Sigmoid colon (tissue), 6 donors: ENCODE measurements at regions not wholly inside any gene's neighbourhood (a gene's known extent, or its start where the extent isn't known, plus 50 kb on each side); places are given as distances from the start of the nearest gene placed in this dataset.

ENCODE experiments used
- DNase-seq: peaks from one replicate; pipeline ENCODE4 v3.0.0-alpha.2; 2019
- H3K27ac ChIP-seq, 4 donors: fragments of 200-600 bp; sonication (generic); one replicate each; pipeline ENCODE4 v1.5.1; 2016 to 2019; ENCODE audit warnings: mild to moderate bottlenecking in 1 of 4
- H3K27me3 ChIP-seq, 3 donors: fragments of 200-600 bp; sonication (generic); one replicate each; pipeline ENCODE4 v1.5.1; 2019; ENCODE audit warnings: mild to moderate bottlenecking in 1 of 3
- H3K36me3 ChIP-seq, 4 donors: fragments of 200-600 bp; sonication (generic); one replicate each; pipeline ENCODE4 v1.5.1; 2016 to 2019
- H3K4me1 ChIP-seq, 4 donors: fragments of 200-600 bp; sonication (generic); one replicate each; pipeline ENCODE4 v1.5.1; 2017 to 2019
- H3K4me3 ChIP-seq, 4 donors: fragments of 200-600 bp; sonication (generic); one replicate each; pipeline ENCODE4 v1.5.1; 2017 to 2019; ENCODE audit warnings: mild to moderate bottlenecking in 2 of 4, moderate library complexity in 1 of 4
- H3K9me3 ChIP-seq, 4 donors: fragments of 200-600 bp in 3 of 4; sonication (generic) in 3 of 4; one replicate each; pipeline versions ENCODE4 v1.5.1 to v1.6.1; 2013 to 2019
- CTCF ChIP-seq, 4 experiments: fragments of 450-650 bp in 3 of 4; fragments of 200-600 bp in 1 of 4; IDR thresholded peaks; one replicate each; pipeline ENCODE4 v1.5.1; 2016 to 2019; ENCODE audit warnings: antibody characterized with exemption in 4 of 4, mild to moderate bottlenecking in 3 of 4, moderate library complexity in 2 of 4
- EP300 ChIP-seq, 4 donors: sonication (generic); formaldehyde crosslinking; IDR thresholded peaks; one replicate each; pipeline ENCODE4 v1.6.1; 2017; ENCODE audit warnings: antibody characterized with exemption in 4 of 4
- POLR2A ChIP-seq, 2 donors: fragments of 450-650 bp; IDR thresholded peaks; one replicate each; pipeline ENCODE4 v1.6.1; 2016; ENCODE audit warnings: antibody characterized with exemption in 2 of 2, mild to moderate bottlenecking in 2 of 2, moderate library complexity in 2 of 2
- POLR2AphosphoS5 ChIP-seq, 4 donors: sonication (generic); formaldehyde crosslinking; IDR thresholded peaks; one replicate each; pipeline ENCODE4 v1.6.1; 2017; ENCODE audit warnings: antibody characterized with exemption in 4 of 4
- WGBS, 2 donors: extraction: QIAGEN DNeasy Blood & Tissue Kit; methylation state at CpG; one replicate each; pipeline ENCODE4 v1.1.7; 2013; 5-methylcytosine and 5-hydroxymethylcytosine counted together
- intact Hi-C: fragments of 100-400 bp; cut with DNase I; formaldehyde crosslinking; loops from one replicate; pipeline ENCODE4 v1.15.1; 2023
- donor health status: healthy with polysubstance abuse.
- donor health status: healthy.

GRCh38 chr2:126752876-126753275 lies 96.9 kb downstream of the GYPC start:
- no peaks in the 10 kb centered on the region for H3K4me1 ChIP-seq
- H3K27me3 ChIP-seq, result no peaks in the 10 kb centered on the region
- H3K27ac ChIP-seq, result no peak overlapping the region
- H3K4me3 ChIP-seq, result no peak overlapping the region
- DNase-seq, result no peak
- WGBS, 2 donors, result 91% methylated on average over 4 of the region's 4 CpGs
- intact Hi-C loops, result no loop called here
- H3K9me3 ChIP-seq, result peaks cover 0 to 5% (median 0%) of the 10 kb centered on the region in 4 donors
- H3K36me3 ChIP-seq, result no peaks in the 10 kb centered on the region
- TF ChIP-seq EP300 (IDR thresholded peaks at IDR 0.05), result no peak
- no peak for TF ChIP-seq POLR2AphosphoS5 (IDR thresholded peaks at IDR 0.05)
- TF ChIP-seq POLR2A (IDR thresholded peaks at IDR 0.05), result no peak
- no peak for TF ChIP-seq CTCF (IDR thresholded peaks at IDR 0.05)

GRCh38 chr2:126753501-126754212 lies 97.7 kb downstream of the GYPC start:
- no peak for TF ChIP-seq EP300 (IDR thresholded peaks at IDR 0.05)
- TF ChIP-seq CTCF (IDR thresholded peaks at IDR 0.05), result no peak
- TF ChIP-seq POLR2A (IDR thresholded peaks at IDR 0.05), result no peak
- no peak for TF ChIP-seq POLR2AphosphoS5 (IDR thresholded peaks at IDR 0.05)
- peaks cover 0 to 5% (median 0%) of the 10 kb centered on the region in 4 donors for H3K9me3 ChIP-seq
- no peaks in the 10 kb centered on the region for H3K27me3 ChIP-seq
- DNase-seq, result no peak
- H3K4me3 ChIP-seq, result no peak overlapping the region
- H3K27ac ChIP-seq, result no peak overlapping the region
- 85% methylated on average over 11 of the region's 11 CpGs for WGBS, 2 donors
- intact Hi-C loops, result no loop called here
- no peaks in the 10 kb centered on the region for H3K4me1 ChIP-seq
- H3K36me3 ChIP-seq, result no peaks in the 10 kb centered on the region

GRCh38 chr2:126754240-126755004 lies 98.5 kb downstream of the GYPC start:
- no peak for TF ChIP-seq EP300 (IDR thresholded peaks at IDR 0.05)
- no peak for TF ChIP-seq CTCF (IDR thresholded peaks at IDR 0.05)
- no peak for TF ChIP-seq POLR2A (IDR thresholded peaks at IDR 0.05)
- no peak for TF ChIP-seq POLR2AphosphoS5 (IDR thresholded peaks at IDR 0.05)
- no peak overlapping the region for H3K27ac ChIP-seq
- no peaks in the 10 kb centered on the region for H3K36me3 ChIP-seq
- intact Hi-C loops, result no loop called here
- no peaks in the 10 kb centered on the region for H3K27me3 ChIP-seq
- no peak overlapping the region for H3K4me3 ChIP-seq
- WGBS, 2 donors, result 83 to 84% methylated on average over 5 of the region's 5 CpGs
- DNase-seq, result no peak
- H3K9me3 ChIP-seq, result peaks cover 0 to 5% (median 0%) of the 10 kb centered on the region in 4 donors
- H3K4me1 ChIP-seq, result no peaks in the 10 kb centered on the region

- Histone ChIP-seq H3K9me3 (peaks cover 0 to 5% (median 0%) of the 10 kb centered on the region in 4 donors), H3K27ac (no peak overlapping the region), H3K4me1 (no peaks in the 10 kb centered on the region), H3K27me3 (no peaks in the 10 kb centered on the region), H3K36me3 (no peaks in the 10 kb centered on the region), H3K4me3 (no peak overlapping the region)
- 81 to 83% methylated on average over 1 of the region's 1 CpG for WGBS, 2 donors
- intact Hi-C loops, result no loop called here
- DNase-seq, result no peak
- TF ChIP-seq CTCF (IDR thresholded peaks at IDR 0.05) (no peak), POLR2A (IDR thresholded peaks at IDR 0.05) (no peak), POLR2AphosphoS5 (IDR thresholded peaks at IDR 0.05) (no peak), EP300 (IDR thresholded peaks at IDR 0.05) (no peak)
Observed at GRCh38 chr2:126756125-126756524, 100.2 kb downstream of the GYPC start.
